ENCODE measurements at regions not wholly inside any gene's neighbourhood (a gene's known extent, or its start where the extent isn't known, plus 50 kb on each side); places are given as distances from the start of the nearest gene placed in this dataset.

DNA sequence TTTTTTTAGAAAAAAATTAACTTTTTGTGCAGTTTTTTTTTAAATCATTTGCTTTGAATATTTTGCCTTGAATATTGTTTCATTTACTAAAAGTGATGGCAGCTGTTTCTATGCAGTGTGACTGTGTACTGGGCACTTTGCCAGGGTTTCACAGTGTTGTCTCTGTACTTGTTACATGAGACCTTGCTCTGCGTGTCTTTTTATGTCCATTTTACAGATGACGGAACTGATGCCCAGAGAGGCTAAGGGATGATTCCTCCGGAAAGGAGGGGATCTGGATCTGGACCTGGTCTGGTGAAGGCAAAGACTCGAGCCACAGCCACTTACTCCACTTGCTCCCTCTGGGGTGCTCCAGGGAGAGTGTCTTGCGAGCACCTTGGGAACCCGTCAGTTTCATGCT, 124.8 kb upstream of the PTCH1 start:
- TF ChIP-seq, protein P1, sequence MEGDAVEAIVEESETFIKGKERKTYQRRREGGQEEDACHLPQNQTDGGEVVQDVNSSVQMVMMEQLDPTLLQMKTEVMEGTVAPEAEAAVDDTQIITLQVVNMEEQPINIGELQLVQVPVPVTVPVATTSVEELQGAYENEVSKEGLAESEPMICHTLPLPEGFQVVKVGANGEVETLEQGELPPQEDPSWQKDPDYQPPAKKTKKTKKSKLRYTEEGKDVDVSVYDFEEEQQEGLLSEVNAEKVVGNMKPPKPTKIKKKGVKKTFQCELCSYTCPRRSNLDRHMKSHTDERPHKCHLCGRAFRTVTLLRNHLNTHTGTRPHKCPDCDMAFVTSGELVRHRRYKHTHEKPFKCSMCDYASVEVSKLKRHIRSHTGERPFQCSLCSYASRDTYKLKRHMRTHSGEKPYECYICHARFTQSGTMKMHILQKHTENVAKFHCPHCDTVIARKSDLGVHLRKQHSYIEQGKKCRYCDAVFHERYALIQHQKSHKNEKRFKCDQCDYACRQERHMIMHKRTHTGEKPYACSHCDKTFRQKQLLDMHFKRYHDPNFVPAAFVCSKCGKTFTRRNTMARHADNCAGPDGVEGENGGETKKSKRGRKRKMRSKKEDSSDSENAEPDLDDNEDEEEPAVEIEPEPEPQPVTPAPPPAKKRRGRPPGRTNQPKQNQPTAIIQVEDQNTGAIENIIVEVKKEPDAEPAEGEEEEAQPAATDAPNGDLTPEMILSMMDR (IDR thresholded peaks at IDR 0.05): no peak
- TF ChIP-seq POLR2A (IDR thresholded peaks at IDR 0.05; ENCODE audit: low read depth) (no peak), POLR2AphosphoS5 (IDR thresholded peaks at IDR 0.05) (no peak), EP300 (IDR thresholded peaks at IDR 0.05) (no peak)
